Dendritic cell treated with granulocyte-macrophage colony-stimulating factor and Interleukin-4, amounts not matched to agents 40 ng/mL and 50 ng/mL, for 4 days (primary cell): ENCODE measurements at regions not wholly inside any gene's neighbourhood (a gene's known extent, or its start where the extent isn't known, plus 50 kb on each side); places are given as distances from the start of the nearest gene placed in this dataset.

Experiments used
- H3K27ac Mint-ChIP-seq: one replicate; pipeline ENCODE4 v1.8.0; 2022; ENCODE audit warnings: mild to moderate bottlenecking, mixed read lengths
- H3K27me3 Mint-ChIP-seq: one replicate; pipeline ENCODE4 v1.8.0; 2022; ENCODE audit warnings: mild to moderate bottlenecking, mixed read lengths
- H3K36me3 Mint-ChIP-seq: one replicate; pipeline ENCODE4 v1.8.0; 2022; ENCODE audit warnings: low read depth, mixed read lengths
- H3K4me1 Mint-ChIP-seq: one replicate; pipeline ENCODE4 v1.8.0; 2022; ENCODE audit warnings: low read depth, mixed read lengths
- H3K4me3 Mint-ChIP-seq: one replicate; pipeline ENCODE4 v1.8.0; 2022; ENCODE audit warnings: mild to moderate bottlenecking, moderate library complexity, mixed read lengths
- H3K9me3 Mint-ChIP-seq: one replicate; pipeline ENCODE4 v1.8.0; 2022; ENCODE audit warnings: mixed read lengths
- intact Hi-C: fragments of 100-400 bp; cut with micrococcal nuclease; formaldehyde crosslinking; loops from one replicate; pipeline ENCODE4 v1.15.0; 2022

- Mint-ChIP-seq H3K4me3 (no peak overlapping the region), H3K36me3 (no peaks in the 10 kb centered on the region), H3K4me1 (no peaks in the 10 kb centered on the region), H3K27ac (no peak overlapping the region), H3K9me3 (peaks cover 3% of the 10 kb centered on the region), H3K27me3 (peaks cover 21% of the 10 kb centered on the region)
- intact Hi-C loops, result no loop called here
These were observed 270.2 kb upstream of the RPL38 start for GRCh38 chr17:73933164-73933766.

GRCh38 chr17:73933871-73934270 lies 269.6 kb upstream of the RPL38 start:
- Mint-ChIP-seq H3K4me3 (no peak overlapping the region), H3K27ac (no peak overlapping the region), H3K9me3 (no peaks in the 10 kb centered on the region), H3K36me3 (no peaks in the 10 kb centered on the region), H3K27me3 (peaks cover 18% of the 10 kb centered on the region), H3K4me1 (no peaks in the 10 kb centered on the region)
- intact Hi-C loops, result no loop called here

DNA sequence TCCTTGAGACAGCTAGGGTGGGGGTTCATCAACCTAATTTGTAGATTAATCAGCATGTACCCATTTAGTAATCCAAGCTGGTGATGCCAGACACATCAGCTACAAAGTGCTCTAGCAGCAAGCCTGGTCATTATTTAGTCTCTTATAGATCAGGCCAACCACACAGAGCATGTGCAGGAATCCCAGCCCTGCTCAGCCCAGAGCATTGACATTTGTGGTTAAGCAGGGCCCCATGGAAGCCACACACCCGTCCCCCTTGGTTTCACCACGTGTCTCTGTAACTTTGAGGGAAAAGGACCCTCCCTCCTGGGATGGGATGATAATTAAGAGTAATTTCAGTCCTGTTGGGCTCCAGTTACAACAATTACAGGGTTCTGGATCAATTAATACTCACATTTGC lies 268.8 kb upstream of the RPL38 start:
- Mint-ChIP-seq H3K36me3 (no peaks in the 10 kb centered on the region), H3K4me1 (no peaks in the 10 kb centered on the region), H3K9me3 (no peaks in the 10 kb centered on the region), H3K27ac (no peak overlapping the region), H3K27me3 (peaks cover 20% of the 10 kb centered on the region), H3K4me3 (no peak overlapping the region)
- intact Hi-C loops, result no loop called here

- Mint-ChIP-seq H3K27me3 (peaks cover 20% of the 10 kb centered on the region), H3K36me3 (no peaks in the 10 kb centered on the region), H3K4me3 (no peak overlapping the region), H3K27ac (no peak overlapping the region), H3K9me3 (no peaks in the 10 kb centered on the region), H3K4me1 (no peaks in the 10 kb centered on the region)
- intact Hi-C loops, result no loop called here
These were observed 266.4 kb upstream of the RPL38 start for GRCh38 chr17:73936908-73937627.

DNA sequence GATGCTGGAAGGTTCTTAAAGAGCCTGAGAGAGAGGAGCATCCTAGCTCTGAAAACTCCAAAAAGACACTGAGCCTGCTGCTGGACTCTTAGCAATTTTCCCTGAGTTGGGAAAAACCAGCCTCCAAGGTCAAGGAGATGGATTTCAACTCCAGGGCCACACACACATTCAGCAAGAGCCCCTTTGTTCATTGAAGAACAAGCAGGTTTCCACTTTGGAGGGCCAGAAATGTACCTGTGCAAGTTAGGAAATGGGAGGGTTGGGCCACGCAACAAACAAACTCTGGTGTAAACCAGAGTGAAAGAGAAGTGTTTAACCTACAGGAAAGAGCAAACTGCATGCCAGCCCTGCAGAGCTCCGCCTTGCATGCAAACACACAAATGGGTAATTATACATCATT lies 264.8 kb upstream of the RPL38 start:
- H3K4me1 Mint-ChIP-seq, result no peaks in the 10 kb centered on the region
- intact Hi-C loops, result no loop called here
- H3K9me3 Mint-ChIP-seq, result no peaks in the 10 kb centered on the region
- H3K27me3 Mint-ChIP-seq, result peaks cover 19% of the 10 kb centered on the region
- no peaks in the 10 kb centered on the region for H3K36me3 Mint-ChIP-seq
- H3K27ac Mint-ChIP-seq, result no peak overlapping the region
- H3K4me3 Mint-ChIP-seq, result no peak overlapping the region

DNA sequence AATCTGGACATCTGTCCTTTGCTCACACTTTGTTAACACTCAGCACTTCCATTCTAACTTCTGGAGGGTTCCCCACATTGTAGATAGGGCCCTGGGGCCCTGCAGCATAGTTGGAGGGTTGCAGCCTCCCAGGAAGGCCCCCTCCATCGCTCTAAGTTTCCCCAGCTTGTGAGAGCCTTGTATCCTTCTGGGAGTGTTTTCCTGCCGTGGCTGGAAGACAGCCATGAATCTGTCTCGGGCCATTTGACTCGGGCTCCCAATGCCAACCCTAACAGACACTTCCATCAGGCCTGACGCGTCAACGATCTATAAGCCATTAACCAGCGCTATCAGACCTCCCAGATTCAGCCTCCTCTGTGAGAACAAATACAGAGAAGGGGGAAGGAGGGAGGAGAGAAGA lies 263.7 kb upstream of the RPL38 start:
- no peaks in the 10 kb centered on the region for H3K36me3 Mint-ChIP-seq
- intact Hi-C loops, result no loop called here
- no peak overlapping the region for H3K27ac Mint-ChIP-seq
- H3K9me3 Mint-ChIP-seq, result no peaks in the 10 kb centered on the region
- H3K4me3 Mint-ChIP-seq, result no peak overlapping the region
- peaks cover 22% of the 10 kb centered on the region for H3K27me3 Mint-ChIP-seq
- H3K4me1 Mint-ChIP-seq, result no peaks in the 10 kb centered on the region

- H3K36me3 Mint-ChIP-seq, result no peaks in the 10 kb centered on the region
- H3K4me3 Mint-ChIP-seq, result no peak overlapping the region
- intact Hi-C loops, result no loop called here
- no peak overlapping the region for H3K27ac Mint-ChIP-seq
- H3K27me3 Mint-ChIP-seq, result peaks cover 24% of the 10 kb centered on the region
- no peaks in the 10 kb centered on the region for H3K9me3 Mint-ChIP-seq
- no peaks in the 10 kb centered on the region for H3K4me1 Mint-ChIP-seq
These were observed 263.0 kb upstream of the RPL38 start for GRCh38 chr17:73940511-73940910.

DNA sequence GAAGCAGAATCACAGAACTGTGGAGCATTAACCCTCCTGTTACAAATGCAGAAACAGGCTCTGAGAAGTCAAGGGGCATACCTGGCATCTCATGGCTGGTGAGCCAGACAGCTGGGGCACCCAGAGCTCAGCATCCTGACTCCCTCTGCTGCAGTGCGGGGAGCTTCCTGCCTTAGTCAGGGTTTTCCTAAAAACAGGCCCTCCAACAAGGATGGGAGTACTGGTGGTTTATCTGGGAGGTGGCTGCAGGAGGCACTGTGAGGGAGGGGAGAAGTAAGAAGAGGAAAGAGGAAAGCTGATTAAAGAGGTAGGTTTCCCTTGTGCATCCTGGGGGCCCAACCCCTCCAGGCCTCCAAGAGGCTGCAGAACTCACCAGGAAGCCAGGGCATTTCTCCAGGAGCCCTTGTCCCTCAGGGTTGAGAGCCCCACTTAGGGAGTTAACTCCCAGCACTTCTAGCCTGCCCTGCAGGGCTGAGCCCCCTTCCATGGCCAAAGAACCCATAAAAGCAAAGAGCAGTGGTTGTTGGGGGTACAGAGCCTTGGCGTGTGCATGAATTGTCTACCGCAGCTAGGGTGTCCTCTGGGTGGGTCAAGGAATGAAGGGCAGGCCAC lies 261.5 kb upstream of the RPL38 start:
- Mint-ChIP-seq H3K36me3 (no peaks in the 10 kb centered on the region), H3K4me1 (no peaks in the 10 kb centered on the region), H3K4me3 (no peak overlapping the region), H3K27me3 (peaks cover 25% of the 10 kb centered on the region), H3K27ac (no peak overlapping the region), H3K9me3 (no peaks in the 10 kb centered on the region)
- intact Hi-C loops, result no loop called here

- no peaks in the 10 kb centered on the region for H3K4me1 Mint-ChIP-seq
- no peak overlapping the region for H3K4me3 Mint-ChIP-seq
- no peaks in the 10 kb centered on the region for H3K36me3 Mint-ChIP-seq
- no peak overlapping the region for H3K27ac Mint-ChIP-seq
- peaks cover 24% of the 10 kb centered on the region for H3K27me3 Mint-ChIP-seq
- intact Hi-C loops, result no loop called here
- H3K9me3 Mint-ChIP-seq, result no peaks in the 10 kb centered on the region
These were observed 260.6 kb upstream of the RPL38 start for GRCh38 chr17:73942703-73943415.

- intact Hi-C loops, result no loop called here
- Mint-ChIP-seq H3K4me3 (no peak overlapping the region), H3K4me1 (no peaks in the 10 kb centered on the region), H3K27me3 (peaks cover 25% of the 10 kb centered on the region), H3K27ac (no peak overlapping the region), H3K36me3 (no peaks in the 10 kb centered on the region), H3K9me3 (no peaks in the 10 kb centered on the region)
These were observed 259.9 kb upstream of the RPL38 start for GRCh38 chr17:73943416-73944110.

DNA sequence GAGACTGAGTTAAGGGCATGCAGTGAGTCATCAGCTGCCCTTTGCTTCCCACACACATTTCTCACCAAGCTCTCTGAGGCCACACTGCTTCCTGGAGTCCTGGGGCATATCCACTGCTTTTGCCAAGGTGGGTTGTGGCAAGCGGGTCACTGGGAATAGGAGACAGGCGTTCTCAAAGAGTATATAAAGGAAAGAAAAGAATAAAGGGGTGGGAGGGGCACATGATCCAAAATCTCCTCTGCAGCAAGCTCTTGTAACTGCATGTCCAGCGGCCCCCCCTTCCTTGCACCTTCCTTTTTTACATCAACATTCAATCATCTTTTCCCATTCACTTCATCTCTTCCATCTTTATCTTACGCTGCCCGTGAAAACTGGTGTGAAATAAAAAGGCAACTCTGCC lies 259.1 kb upstream of the RPL38 start:
- Mint-ChIP-seq H3K27me3 (peaks cover 22% of the 10 kb centered on the region), H3K27ac (no peak overlapping the region), H3K36me3 (no peaks in the 10 kb centered on the region), H3K4me3 (no peak overlapping the region), H3K9me3 (no peaks in the 10 kb centered on the region), H3K4me1 (no peaks in the 10 kb centered on the region)
- intact Hi-C loops, result no loop called here

GRCh38 chr17:73947281-73947965 lies 256.1 kb upstream of the RPL38 start:
- Mint-ChIP-seq H3K27me3 (peaks cover 28% of the 10 kb centered on the region), H3K27ac (no peak overlapping the region), H3K4me1 (peaks cover 11% of the 10 kb centered on the region), H3K36me3 (no peaks in the 10 kb centered on the region), H3K4me3 (no peak overlapping the region), H3K9me3 (no peaks in the 10 kb centered on the region)
- intact Hi-C loops, result no loop called here

DNA sequence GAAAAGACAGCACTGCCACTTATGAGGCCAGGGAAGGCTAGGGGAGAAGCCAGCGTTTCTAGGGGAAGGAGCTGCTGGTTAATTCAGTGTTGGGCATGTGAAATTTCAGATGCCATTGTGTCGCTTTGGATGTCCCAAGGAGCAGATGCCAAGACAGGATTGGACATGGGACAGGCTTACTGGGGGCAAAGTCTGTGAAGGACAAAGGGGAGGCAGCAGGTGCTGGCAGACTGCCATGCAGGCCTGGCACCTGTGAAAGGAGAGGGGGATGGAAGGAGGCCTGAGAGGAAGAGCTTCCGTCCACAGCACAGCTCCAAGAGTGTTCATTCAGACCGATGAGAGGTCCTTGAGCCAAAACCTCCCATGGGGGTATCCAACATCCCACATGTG lies 255.5 kb upstream of the RPL38 start:
- Mint-ChIP-seq H3K9me3 (no peaks in the 10 kb centered on the region), H3K4me1 (peaks cover 11% of the 10 kb centered on the region), H3K4me3 (no peak overlapping the region), H3K27ac (no peak overlapping the region), H3K27me3 (peaks cover 28% of the 10 kb centered on the region), H3K36me3 (no peaks in the 10 kb centered on the region)
- intact Hi-C loops, result no loop called here
